Nephron progenitor cell (in vitro differentiated cells): ENCODE measurements at regions not wholly inside any gene's neighbourhood (a gene's known extent, or its start where the extent isn't known, plus 50 kb on each side); places are given as distances from the start of the nearest gene placed in this dataset.

Experiments used
- DNase-seq: peaks from one replicate; pipeline ENCODE4 v3.0.0; 2021
- H3K27ac Mint-ChIP-seq: 2 replicates; pipeline ENCODE4 v1.8.0; 2021; ENCODE audit warnings: mild to moderate bottlenecking, moderate library complexity, mixed read lengths
- H3K27me3 Mint-ChIP-seq: 2 replicates; pipeline ENCODE4 v1.8.0; 2021; ENCODE audit warnings: mild to moderate bottlenecking, low read depth, mixed read lengths; ENCODE audit not compliant: poor library complexity
- H3K36me3 Mint-ChIP-seq: 2 replicates; pipeline ENCODE4 v1.8.0; 2021; ENCODE audit warnings: low read depth, mixed read lengths
- H3K4me1 Mint-ChIP-seq: 2 replicates; pipeline ENCODE4 v1.8.0; 2021; ENCODE audit warnings: mixed read lengths
- H3K4me3 Mint-ChIP-seq: 2 replicates; pipeline ENCODE4 v1.8.0; 2021; ENCODE audit warnings: mild to moderate bottlenecking, moderate library complexity, mixed read lengths
- H3K9me3 Mint-ChIP-seq: 2 replicates; pipeline ENCODE4 v1.8.0; 2021; ENCODE audit warnings: mild to moderate bottlenecking, moderate library complexity, mixed read lengths
- CTCF ChIP-seq: fragments of 200-600 bp; sonication (generic); IDR thresholded peaks from 2 replicates; pipeline ENCODE4 v1.5.0; 2021; ENCODE audit warnings: antibody characterized with exemption

- H3K27ac Mint-ChIP-seq, result no peak overlapping the region
- H3K9me3 Mint-ChIP-seq, result no peaks in the 10 kb centered on the region
- peak; percentile 73 for TF ChIP-seq CTCF
Measured at GRCh38 chr14:36069535-36069900, 107.0 kb downstream of the PTCSC3 start.

GRCh38 chr14:36068777-36069534 is 107.6 kb downstream of the PTCSC3 start:
- Mint-ChIP-seq H3K9me3 (no peaks in the 10 kb centered on the region), H3K4me1 (no peaks in the 10 kb centered on the region), H3K36me3 (no peaks in the 10 kb centered on the region), H3K4me3 (no peak overlapping the region), H3K27ac (no peak overlapping the region), H3K27me3 (peaks cover 44% of the 10 kb centered on the region)
- no peak for TF ChIP-seq CTCF
- DNase-seq, result no peak

More at GRCh38 chr14:36069535-36069900, 107.0 kb downstream of the PTCSC3 start:
- DNase-seq, result peak; percentile 43
- Mint-ChIP-seq H3K27me3 (peaks cover 45% of the 10 kb centered on the region), H3K4me1 (no peaks in the 10 kb centered on the region), H3K4me3 (no peak overlapping the region), H3K36me3 (no peaks in the 10 kb centered on the region)

- no peak overlapping the region for H3K4me3 Mint-ChIP-seq
- no peak overlapping the region for H3K27ac Mint-ChIP-seq
- H3K4me1 Mint-ChIP-seq, result no peaks in the 10 kb centered on the region
- H3K9me3 Mint-ChIP-seq, result no peaks in the 10 kb centered on the region
- TF ChIP-seq CTCF, result no peak
- no peaks in the 10 kb centered on the region for H3K36me3 Mint-ChIP-seq
- H3K27me3 Mint-ChIP-seq, result peaks cover 40% of the 10 kb centered on the region
- no peak for DNase-seq
Measured at GRCh38 chr14:36067428-36068187, 108.9 kb downstream of the PTCSC3 start.

GRCh38 chr14:36066636-36067035 is 109.9 kb downstream of the PTCSC3 start:
- peaks cover 43% of the 10 kb centered on the region for H3K27me3 Mint-ChIP-seq

GRCh38 chr14:36065831-36066230 is 110.7 kb downstream of the PTCSC3 start:
- H3K9me3 Mint-ChIP-seq, result no peaks in the 10 kb centered on the region
- no peak for TF ChIP-seq CTCF
- no peak for DNase-seq
- H3K4me1 Mint-ChIP-seq, result no peaks in the 10 kb centered on the region
- no peaks in the 10 kb centered on the region for H3K36me3 Mint-ChIP-seq
- H3K27me3 Mint-ChIP-seq, result peaks cover 42% of the 10 kb centered on the region
- no peak overlapping the region for H3K27ac Mint-ChIP-seq
- H3K4me3 Mint-ChIP-seq, result no peak overlapping the region

More at GRCh38 chr14:36066636-36067035, 109.9 kb downstream of the PTCSC3 start:
- TF ChIP-seq CTCF, result no peak
- Mint-ChIP-seq H3K27ac (no peak overlapping the region), H3K4me3 (no peak overlapping the region), H3K4me1 (no peaks in the 10 kb centered on the region), H3K9me3 (no peaks in the 10 kb centered on the region), H3K36me3 (no peaks in the 10 kb centered on the region)
- DNase-seq, result no peak
